ENCODE measurements at regions not wholly inside any gene's neighbourhood (a gene's known extent, or its start where the extent isn't known, plus 50 kb on each side); places are given as distances from the start of the nearest gene placed in this dataset.

DNA sequence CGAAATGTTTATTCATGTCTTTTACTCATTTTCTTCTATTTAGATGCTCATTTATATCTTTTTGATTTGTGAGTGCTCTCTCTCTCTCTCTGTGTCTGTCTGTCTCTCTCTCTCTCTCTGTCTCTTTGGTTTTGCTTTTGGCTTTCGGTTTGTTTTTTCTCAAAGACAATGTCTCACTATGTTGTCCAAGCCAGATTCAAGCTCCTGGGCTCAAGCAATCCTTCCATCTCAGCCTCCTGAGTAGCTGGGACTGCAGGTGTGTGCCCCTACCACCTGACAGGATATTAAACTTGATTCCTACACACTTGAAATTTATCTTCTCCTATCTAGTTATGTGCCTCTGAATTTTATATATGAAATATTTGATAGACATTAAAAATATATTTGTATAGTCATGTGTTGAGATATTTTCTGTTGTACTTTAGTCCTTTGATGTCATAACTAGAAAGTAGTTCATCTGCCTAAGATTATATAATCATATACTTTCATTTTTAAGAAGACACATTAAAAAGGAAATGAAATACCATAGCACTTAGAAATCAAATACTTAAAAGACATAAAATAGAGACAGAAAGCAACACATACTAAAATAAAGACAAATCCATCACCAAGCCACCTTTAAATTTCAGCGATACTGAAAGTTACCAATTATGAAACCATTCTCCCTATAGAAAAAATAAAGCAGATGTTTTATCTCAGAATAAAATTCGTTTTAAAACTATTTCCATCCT, 68.1 kb upstream of the SFMBT2 start:
- no peak for DNase-seq (ENCODE audit: low read depth)

DNA sequence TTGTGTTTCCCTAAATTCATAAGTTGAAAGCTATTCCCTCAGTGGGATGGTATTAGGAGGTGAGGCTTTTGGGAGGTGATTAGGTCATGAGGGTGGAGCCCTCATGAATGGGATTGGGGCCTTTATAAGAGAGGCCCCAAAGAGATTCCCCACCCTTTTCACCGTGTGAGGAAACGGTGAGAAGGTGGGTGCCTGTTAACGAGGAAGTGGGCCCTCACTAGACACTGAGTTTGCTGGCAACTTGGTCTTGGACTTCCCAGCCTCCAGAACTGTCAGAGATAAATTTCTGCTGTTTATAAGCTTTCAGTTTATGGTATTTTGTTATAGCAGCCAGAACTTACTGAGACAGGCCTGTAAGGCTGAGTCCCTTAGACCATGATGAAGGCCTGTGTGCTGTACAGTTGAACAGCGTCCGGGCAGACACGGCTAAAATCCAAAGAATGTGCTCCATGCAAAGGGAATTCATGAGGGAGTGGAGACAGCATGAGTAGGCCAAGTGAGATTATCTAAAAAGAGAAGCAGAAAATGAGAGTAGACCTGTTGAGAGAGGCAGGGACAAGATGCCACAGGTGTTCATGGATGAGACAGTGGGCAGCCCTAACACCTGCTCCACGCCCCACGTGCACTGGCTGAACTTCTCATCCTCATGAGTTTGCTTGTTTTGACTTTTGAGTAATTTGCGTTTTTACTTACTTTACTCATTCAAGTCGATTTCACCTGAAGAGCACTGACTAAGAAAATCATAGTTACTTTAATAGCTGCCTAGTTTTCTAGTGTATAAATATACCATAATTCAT, 66.9 kb upstream of the SFMBT2 start:
- no peak for DNase-seq (ENCODE audit: low read depth)

DNA sequence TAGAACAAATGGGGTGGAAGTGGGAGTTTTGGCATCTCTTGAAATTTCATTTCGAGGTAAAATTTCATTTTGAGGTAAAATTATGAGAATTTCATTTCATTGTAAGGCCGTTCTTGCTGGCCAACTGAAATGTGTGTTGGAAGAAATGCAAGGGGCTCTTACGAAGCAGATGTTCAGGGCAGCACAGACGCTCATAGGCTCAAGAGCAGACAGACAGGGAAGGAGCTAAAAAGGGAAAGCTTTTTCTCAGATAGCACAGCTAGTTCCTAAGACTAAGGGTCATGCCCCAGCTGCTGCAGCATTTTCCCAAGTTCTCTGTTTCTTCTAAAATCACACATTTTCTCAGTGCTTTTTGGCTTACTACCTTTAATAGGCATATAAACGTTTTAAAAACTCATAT, 65.1 kb upstream of the SFMBT2 start:
- DNase-seq (ENCODE audit: low read depth) = no peak

DNA sequence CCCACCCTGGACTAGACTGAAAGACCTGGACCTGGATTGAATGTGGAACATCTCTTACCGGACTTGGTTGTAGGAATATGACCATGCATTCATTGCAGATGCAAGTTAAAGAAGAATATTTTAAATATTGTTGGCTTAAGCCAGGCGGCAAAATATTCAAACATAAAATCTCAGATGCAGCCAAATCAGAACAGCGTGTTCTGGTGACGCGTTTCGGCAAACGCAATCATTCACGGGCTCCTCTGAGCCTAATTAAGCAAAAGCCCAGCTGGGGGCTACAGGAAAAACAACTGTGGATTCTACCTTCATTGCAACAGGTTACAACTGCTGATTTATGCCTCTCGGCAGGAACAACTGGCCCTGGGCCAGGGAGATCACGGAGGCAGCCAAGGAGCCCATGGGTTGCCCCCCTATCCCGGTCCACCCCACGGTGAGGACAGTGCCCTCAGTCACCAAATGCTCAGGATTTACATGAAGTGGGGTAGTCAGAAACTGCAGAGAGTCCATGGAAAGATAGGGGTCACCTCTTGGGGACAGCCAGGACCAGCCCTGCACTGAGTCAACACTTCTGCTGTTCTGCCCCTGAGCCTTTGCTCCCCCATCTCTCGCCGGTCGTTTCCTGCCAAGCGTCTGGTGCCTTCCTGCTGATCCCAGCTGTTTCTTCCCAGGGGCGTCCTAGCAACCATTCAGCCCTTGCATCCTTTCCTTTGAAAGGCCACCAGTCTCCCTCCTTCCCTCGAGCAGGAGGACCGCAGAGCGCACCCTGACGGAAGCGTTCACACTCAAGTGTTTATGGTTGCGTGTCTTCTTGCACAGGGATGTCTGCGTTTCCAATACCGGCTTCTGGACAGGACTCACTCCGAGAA, 64.4 kb upstream of the SFMBT2 start:
- no peak for DNase-seq (ENCODE audit: low read depth)

DNA sequence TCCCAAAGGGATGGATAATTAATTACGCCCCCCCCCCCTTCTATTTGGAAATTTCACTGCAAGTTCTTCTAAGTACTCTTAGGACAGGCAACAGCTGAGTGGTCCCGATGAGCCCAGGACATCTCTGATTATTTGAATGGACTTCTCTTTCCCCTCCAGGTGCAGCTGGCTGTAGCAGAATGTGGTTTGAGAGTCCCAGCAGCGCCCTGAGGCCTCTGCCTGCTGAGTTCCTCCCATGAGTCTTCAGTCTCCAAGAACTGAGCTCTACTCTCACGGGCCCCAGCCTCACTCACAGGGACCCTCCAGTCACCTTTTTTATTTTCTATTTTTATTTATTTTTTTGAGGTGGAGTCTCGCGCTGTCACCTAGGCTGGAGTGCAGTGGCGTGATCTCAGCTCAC, 63.6 kb upstream of the SFMBT2 start:
- DNase-seq (ENCODE audit: low read depth) = no peak

DNA sequence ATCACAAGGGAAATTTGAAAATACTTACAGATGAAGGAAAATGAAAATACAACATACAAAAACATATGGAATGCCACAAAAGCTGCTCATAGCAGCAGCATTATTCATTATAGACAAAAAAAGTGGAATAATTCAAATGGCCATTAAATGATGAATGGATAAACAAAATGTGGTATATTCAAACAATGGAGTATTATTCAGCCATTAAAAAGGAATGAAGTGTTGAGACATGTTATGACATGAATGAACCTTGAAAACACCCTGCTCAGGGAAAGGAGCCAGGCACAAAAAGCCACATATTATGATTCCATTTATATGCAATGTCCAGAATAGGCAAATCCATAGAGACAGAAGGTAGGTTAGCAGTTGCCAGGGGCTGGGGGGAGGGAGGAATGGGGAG, 62.6 kb upstream of the SFMBT2 start:
- no peak for DNase-seq (ENCODE audit: low read depth)

DNA sequence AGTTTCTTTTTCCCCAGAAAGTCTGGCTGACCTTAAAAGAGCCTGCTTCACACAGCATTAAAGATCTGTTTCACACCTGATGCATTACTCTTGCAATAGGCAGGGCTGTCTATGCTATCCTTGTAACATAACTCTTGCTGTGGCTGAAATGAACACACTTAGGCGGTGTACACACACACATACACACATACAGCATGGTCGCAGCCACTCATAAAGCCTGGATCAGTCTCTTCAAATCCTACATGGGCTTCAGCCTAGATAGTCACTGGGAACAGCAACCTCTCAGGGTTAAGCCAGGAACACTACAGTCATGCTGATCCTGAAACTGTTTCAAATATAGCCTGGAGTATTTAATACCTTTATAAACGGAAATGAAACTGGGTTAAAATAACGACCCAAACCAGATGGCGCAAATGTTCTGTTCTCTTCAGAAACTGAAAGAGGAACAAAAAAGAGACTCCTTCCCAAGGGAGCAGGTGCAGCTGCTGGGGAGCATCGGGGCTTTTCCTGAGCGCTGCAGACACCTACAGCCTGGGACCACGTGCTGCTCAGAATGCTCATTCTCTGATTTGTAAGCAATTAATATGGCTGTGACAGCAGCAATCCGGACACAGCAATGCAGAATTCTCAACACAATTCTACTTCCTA, 61.0 kb upstream of the SFMBT2 start:
- no peak for DNase-seq (ENCODE audit: low read depth)

DNA sequence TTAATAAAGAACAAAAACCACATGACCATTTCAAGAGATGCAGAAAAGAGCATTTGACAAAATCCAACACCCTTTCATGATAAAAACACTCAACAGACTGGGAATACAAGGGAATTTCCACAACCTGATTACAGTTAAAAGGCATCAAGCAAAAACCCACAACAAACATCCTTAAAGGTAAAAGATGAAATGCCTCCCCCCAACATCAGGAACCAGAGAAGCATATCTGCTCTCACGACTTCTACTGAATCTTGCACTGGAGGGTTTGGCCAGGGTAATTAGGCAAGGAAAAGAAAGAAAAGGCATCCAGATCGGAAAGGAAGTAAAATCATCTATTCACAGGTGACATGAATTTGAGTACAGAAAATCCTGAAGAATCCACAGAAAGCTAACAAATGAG, 59.5 kb upstream of the SFMBT2 start:
- DNase-seq (ENCODE audit: low read depth) = no peak

DNA sequence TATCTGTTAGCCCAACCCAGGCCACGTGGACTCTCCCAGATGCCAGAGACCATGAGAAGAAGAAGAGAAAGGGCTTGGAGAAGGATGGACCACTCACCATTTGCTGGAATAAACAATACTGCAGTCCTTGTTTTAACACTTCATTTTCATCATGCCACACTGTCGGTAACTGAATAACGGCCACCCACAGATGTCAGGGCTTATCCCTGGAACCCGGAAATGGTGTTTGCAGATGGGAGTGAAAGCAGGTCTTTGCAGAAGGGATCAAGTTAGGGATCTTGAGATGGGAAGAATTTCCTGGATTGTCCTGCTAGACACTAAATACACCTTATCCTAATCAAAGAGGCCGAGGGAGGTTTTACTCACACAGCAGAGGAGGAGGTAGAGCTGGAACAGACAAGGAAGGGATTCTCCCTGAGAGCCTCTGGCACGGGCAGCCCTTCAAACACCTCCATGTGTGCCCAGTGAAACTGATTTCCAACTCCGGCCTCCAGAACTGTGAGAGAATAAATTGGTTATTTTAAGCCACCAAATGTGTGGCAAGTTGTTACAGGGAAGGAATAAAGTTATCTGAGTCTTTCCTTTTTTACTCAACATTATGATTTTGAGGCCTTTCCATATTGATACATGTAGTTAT, 56.3 kb upstream of the SFMBT2 start:
- DNase-seq (ENCODE audit: low read depth) = no peak

DNA sequence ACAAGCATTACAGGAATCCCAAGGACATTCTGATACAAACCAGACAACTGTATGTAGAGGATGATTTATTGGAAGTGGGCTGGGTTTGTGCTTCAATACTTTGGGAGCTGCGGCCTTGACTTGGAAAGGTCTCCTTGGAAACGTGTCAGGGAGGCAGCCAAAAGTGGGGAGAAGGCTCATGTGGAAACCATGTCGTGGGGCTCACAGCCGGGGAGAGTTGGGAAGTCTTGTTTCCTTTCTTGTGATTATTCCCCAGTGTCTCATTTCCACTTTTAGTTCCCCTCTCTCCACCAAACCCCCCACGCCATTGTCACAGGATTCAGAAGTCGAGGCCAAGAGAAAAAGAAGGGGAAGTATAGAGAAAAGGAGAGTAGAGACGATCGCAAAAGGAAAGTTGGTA, 53.9 kb upstream of the SFMBT2 start:
- no peak for DNase-seq (ENCODE audit: low read depth)

Measured in T follicular helper cell (primary cell).